ENCODE measurements at regions not wholly inside any gene's neighbourhood (a gene's known extent, or its start where the extent isn't known, plus 50 kb on each side); places are given as distances from the start of the nearest gene placed in this dataset.

- TF ChIP-seq, protein P1, sequence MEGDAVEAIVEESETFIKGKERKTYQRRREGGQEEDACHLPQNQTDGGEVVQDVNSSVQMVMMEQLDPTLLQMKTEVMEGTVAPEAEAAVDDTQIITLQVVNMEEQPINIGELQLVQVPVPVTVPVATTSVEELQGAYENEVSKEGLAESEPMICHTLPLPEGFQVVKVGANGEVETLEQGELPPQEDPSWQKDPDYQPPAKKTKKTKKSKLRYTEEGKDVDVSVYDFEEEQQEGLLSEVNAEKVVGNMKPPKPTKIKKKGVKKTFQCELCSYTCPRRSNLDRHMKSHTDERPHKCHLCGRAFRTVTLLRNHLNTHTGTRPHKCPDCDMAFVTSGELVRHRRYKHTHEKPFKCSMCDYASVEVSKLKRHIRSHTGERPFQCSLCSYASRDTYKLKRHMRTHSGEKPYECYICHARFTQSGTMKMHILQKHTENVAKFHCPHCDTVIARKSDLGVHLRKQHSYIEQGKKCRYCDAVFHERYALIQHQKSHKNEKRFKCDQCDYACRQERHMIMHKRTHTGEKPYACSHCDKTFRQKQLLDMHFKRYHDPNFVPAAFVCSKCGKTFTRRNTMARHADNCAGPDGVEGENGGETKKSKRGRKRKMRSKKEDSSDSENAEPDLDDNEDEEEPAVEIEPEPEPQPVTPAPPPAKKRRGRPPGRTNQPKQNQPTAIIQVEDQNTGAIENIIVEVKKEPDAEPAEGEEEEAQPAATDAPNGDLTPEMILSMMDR (IDR thresholded peaks at IDR 0.05; ENCODE audit: low read depth, low read length): no peak
- DNase-seq (ENCODE audit: extremely low read depth, low read depth): no peak
These were observed 138.1 kb upstream of the TAB2 start for GRCh38 chr6:149179431-149179830.

- DNase-seq (ENCODE audit: extremely low read depth, low read depth): no peak
- TF ChIP-seq, protein P1 (IDR thresholded peaks at IDR 0.05; ENCODE audit: low read depth, low read length): no peak
These were observed 136.2 kb upstream of the TAB2 start for GRCh38 chr6:149181304-149181703.

DNA sequence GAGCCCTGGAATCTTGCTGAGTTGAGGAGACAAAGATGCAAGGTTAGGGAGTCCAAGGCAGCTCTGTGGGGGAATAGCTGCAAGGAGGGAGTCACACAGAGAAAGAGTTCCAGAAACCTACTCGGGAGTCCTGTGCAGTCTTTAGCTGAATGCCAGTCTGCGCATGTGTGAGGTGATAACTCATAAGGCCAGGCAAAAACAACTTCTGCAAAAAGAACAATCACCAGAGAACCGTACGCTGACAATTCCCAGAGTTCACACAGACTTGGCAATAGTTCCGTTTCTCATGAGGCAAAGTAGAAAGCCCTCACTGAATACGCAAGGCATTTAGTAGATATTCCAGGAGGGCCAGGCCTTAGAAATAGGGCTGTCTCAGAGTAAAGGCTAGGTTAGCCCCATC, 135.2 kb upstream of the TAB2 start:
- no peak for DNase-seq (ENCODE audit: extremely low read depth, low read depth)
- TF ChIP-seq, protein P1 (IDR thresholded peaks at IDR 0.05; ENCODE audit: low read depth, low read length): no peak

DNA sequence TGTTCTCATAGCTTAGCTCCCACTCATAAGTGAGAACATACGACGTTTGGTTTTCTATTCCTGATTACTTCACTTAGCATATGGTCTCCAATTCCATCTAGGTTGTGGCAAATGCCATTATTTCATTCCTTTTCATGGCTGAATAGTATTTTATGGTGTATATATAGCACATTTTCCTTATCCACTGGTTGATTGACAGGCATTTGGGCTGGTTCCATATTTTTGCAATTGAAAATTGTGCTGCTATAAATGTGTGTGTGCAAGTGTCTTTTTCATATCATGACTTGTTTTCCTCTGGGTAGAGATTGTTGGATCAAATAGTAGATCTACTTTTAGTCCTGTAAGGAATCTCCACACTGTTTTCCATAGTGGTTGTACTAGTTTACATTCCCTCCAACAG, 133.0 kb upstream of the TAB2 start:
- DNase-seq (ENCODE audit: extremely low read depth, low read depth): no peak
- TF ChIP-seq, protein P1 (IDR thresholded peaks at IDR 0.05; ENCODE audit: low read depth, low read length): no peak

DNA sequence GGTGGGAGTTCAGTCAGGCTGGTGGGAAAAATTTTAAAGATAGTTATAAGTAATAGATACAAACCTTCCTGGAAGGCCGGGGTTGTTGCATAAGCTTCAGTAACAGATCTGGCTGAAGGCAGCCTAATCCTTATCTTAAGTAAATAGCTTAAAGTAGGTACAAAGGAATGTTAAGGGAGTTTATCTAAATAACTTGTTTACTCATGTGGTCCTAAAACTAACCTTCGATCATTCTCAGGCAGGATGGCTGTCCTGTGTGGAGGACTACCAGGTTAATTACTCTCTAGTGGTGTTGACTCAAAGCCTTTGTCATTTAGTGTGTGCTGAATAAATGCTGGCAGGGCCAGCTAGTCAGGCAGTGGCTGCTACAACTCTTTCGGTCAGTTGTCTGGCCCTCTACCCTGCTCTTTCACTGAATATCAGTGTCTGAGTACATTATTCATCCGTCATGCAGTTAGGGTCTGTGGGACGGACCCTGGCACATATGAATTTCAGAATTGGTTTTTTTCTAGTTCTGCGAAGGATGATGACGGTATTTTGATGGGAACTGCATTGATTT, 131.6 kb upstream of the TAB2 start:
- TF ChIP-seq, protein P1 (IDR thresholded peaks at IDR 0.05; ENCODE audit: low read depth, low read length): no peak
- no peak for DNase-seq (ENCODE audit: extremely low read depth, low read depth)

- no peak for DNase-seq (ENCODE audit: extremely low read depth, low read depth)
- TF ChIP-seq, protein P1 (IDR thresholded peaks at IDR 0.05; ENCODE audit: low read depth, low read length): no peak
These were observed 130.6 kb upstream of the TAB2 start for GRCh38 chr6:149186873-149187272.

DNA sequence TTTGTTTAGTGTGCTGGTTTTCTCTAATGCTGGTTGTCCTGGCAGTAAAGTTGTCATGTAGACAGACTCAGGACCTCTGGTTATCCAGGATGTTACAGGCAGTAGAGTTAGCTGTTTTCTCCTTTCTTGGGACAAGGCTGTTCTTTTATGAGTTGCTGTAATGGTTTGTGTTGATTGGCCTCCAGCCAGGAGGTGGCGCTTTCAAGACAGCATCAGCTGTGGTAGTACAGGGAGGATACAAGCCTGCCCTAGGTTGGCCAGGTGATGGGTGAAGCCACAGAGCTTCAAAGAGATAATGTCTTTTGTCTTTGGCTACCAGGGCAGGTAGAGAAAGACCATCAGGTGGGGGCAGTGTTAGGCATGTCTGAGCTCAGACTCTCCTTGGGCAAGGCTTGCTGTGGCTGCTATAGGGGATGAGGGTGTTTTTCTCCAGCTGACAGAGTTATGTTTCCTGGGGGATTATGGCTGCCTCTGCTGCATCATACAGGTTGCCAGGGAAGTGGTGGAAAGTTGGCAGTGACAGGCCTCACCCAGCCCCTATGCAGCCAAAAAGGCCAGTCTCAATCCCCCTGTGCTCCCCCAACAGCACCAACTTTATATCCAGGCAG, 127.2 kb upstream of the TAB2 start:
- TF ChIP-seq, protein P1 (IDR thresholded peaks at IDR 0.05; ENCODE audit: low read depth, low read length): no peak
- no peak for DNase-seq (ENCODE audit: extremely low read depth, low read depth)
